Germinal center (tissue), 1 donor: ENCODE measurements at regions not wholly inside any gene's neighbourhood (a gene's known extent, or its start where the extent isn't known, plus 50 kb on each side); places are given as distances from the start of the nearest gene placed in this dataset.
"Not testable (repeated sequence)": the region's sequence is repeated elsewhere in the genome, so short reads cannot be mapped to it uniquely, and the experiment has no call there.

Experiments used
- DNase-seq: peaks from one replicate; pipeline ENCODE4 v3.0.0; 2012; ENCODE audit warnings: mixed read lengths, low spot score

DNA sequence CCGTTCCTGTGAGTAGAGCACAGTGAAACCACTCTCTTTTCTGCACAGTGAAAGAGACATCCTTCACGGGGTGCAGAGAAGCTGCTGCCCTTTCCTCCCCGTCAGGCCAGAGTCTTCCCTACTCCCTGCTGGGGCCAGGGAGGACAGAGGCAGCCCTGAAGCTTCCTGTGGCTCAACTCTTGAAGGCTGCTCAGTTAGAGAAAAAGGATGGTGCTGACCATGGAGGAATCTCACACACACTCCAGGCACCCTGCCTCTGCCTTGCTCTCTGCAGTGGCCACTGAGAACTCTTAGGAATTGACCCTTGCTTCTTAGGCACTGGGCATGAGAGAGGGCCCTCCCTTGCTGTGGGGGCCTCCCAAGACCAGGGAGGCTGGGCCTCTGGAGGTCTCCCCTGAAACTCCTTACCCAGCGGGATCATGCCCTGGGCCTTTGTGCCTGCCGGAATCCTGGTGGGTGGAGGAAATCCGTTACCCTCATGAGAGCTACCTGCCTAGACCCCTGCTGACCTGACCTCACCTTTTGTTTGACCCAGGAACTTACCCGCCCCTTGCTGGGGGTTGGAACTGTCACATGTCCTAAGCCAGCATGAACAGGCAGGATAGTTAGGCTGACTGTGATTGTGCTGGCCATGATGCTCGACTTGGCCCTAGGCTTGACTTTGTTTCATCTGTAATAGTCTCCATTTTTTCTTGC, 65.0 kb upstream of the CD93 start:
- no peak for DNase-seq

DNA sequence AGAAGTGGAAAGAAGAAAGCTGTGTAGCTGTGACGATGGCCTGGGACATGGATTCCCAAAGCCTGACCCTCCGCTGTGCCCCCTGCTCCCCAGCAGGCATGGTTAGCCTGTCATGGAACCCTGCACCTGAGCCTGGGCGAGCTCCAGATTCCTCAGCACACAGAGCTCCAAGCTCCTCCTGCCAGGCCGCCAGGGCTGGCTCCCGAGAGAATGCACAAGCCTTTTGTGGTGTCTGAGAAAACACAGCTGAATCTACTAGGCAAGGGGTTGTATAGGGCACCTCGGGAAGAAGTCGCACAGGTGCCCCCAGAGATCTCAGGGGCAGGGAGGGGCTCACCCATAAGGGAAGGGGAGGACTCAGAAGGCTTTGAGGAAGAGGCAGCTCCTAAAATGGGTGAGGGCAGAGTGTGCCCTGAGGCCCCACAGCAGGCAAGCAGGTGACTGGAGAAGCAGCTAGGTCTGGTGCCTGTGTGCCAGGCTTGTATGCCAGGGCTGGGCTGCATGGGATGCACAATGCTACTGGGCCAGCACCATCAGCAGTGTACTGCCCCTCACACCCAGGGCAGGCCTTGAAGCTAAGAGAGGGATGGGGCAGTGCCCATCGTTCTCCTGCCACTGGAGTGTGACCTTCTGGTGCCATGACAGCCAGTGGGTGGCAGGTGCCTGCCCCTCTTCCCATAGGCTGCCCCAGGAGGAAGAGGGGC, 64.3 kb upstream of the CD93 start:
- no peak for DNase-seq

DNA sequence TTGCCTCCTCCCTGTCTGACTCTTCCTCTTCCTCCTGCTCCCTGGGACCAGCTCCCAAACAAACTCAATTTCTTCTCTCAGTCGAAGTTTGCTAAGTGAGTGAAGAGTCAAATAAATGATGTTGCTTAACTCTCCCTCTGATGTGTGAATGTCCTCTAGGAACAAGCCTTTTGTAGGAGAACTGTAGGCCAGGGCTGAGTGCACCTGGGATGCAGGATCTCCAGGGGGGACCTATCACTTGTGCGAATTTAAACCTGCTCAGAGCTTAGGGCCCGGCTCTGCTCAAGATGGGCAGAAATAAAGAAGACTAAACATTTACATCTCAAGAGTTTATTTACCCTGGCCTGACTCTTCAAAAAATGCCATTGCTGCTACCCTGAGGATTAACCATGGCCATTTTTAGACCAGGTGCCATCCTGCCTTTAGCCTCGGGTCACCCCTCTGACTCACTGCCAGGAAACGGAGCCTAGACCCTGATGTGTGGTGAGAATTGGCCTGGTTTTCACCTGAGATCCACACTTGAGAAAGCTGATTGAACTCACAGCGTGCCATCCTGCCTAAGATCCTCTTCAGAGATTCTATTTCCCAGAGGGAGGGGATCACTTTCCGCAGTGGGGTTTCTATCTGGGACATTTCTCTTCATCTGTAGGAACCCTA, 63.6 kb upstream of the CD93 start:
- no peak for DNase-seq

DNA sequence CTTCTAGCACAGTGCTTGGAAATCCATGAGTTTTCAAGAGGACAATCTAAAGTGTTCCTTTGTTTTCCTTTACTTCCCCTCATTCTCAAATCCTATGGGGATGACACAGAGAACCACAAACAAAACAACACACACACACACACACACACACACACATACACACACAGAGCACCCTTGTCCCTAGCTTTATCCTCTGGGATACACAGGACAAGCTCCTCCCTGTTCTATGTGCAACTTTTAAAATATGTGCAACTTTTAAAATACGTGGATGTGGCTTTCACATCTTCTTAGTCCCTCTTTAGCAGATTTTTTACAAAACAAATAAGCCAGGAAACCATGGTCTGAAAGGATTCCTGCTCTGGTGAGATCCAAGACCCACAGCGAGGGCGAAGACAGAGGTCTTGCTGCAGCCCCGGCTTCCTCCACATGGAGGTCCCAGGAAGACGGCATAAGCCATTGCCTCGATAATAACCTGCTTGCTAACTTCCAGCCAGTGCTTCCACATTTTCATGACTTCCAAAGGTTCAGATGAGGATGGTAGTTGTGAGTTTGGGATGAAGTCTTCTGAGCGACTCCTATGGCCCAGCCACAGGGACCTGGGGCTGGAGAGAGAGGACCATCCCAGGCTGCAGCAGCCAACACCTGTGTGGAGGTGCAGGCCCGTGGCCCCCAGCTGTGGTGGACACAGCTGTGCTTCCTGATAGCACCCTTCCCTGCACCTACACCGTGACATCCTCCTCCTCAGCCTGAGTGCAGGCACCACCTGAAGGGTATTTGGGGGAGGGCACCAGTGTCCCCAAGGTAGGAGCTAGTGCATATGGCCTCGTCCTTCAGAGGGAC, 62.8 kb upstream of the CD93 start:
- no peak for DNase-seq

DNA sequence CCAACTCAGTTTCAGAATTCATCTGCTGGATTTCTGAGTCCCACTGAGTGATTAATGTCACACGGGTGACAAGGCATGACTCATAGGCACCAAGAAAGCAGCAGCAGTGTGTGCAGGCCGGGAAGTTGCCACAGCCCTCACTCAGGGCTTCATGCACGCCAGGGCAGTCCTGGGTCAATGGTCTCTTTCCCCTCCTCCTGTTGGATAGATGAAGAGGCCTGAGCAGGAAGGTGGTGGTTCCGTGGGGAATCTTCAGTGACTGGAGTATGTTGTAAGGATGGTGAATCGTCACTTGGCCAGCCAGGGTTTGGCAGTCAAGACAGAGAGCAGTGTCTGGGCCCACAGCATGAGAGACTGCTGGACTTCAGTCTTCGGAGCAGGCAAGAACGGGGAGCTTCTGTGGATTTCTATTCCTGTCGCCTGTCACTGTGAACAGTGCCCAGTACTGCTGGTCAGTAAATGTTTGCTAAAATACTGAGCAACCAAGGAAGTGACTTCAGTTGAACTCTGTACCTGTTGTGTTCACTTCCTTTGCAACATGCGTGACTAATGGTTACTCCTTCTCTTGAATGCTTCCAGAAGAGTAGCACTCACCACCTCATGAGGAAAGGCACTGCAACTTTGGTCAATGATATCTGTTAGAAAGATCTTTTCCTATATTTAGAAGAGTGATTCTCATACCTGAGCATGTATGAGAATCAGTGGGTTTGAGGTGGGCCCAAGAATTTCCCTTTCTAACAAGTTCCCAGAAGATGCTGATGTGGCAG, 62.0 kb upstream of the CD93 start:
- DNase-seq, result no peak

DNA sequence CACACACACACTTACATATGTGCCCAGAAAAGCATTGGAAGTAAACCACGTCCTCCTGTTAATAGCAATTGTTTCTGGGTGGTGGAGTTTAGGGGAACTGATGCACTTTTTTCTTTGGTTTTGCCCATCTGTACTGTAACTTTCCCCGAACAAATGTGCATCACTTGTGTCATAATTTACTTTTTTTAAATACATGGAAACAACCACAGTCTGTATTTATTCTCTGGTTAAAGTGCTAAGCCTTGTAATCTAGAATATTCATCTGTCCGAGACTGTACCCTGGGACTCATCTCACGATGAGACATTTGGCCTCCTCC, 61.5 kb upstream of the CD93 start:
- no peak for DNase-seq

DNA sequence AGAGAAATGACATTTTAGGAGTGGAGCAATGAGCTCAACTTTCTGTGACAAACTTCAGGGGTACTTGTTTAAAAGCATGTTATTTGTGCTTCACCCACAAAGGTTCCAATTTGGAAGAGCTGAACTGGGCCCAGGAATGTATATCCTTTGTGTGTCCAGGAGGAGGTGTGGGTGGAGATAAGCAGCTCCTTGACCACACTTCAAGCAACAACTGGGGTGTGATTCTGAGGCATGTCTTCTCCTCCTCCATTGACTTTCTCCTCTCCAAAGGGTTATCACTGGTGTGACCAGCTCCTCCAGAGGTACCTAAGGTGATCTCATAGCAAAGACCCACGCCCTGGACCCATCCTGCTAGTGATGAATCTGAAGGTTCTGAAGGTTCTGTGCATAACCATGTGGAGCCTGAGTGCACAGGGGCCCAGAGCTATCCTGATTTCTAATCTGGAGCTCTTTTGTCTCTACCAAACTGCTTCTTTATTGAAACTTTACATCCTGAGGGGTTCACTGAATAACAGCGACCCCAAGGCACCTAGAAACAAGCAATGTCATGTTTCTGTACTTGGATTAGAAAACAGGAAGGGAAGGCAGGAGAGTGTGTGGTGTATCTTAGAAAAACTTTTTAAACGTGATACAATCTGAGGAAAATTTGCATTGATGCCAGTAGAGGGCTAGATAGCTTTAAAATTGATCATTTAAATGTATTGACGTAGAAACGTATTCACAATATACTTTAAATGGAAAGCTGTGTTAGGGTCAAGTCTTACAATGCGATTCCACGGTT, 60.9 kb upstream of the CD93 start:
- no peak for DNase-seq

DNA sequence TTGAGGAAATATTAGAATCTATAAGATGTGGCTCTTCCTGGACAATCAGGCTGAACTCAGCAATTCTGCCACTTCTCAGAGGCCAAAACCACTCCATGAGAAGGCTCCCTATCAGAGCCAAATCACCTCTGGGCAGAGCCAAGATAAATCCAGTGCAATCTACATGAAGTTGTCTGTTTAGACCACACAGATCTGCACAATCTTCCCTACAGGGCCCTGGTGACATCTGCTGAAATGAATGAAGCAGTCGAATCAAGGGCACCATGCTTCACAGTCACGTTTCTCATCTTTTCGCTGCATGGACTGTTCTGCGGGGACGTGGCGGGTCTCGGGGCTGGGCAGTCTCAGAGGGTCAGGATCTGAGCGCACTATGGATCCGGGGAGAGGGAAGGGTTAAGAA, 60.1 kb upstream of the CD93 start:
- no peak for DNase-seq

DNA sequence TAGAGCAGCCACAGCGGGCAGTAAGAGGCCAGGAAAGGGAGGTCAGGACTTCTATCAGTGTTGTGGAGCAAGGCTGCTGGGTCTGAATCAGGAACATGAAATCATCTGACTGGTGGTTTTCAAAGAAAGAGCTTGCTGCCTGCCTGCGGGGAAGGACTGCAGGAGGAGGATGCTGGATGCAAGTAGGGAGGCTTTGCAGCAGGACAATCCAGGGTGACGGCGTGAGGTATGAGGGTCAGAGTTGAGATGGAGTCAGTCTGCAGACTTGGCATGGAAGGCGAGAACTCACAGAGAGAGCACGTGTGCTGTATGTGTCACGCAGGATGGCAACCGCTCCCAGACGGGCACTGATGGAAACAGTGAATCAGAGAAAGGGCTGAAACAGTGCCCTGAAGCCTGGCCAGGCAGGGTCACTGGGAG, 59.2 kb upstream of the CD93 start:
- DNase-seq, result no peak

DNA sequence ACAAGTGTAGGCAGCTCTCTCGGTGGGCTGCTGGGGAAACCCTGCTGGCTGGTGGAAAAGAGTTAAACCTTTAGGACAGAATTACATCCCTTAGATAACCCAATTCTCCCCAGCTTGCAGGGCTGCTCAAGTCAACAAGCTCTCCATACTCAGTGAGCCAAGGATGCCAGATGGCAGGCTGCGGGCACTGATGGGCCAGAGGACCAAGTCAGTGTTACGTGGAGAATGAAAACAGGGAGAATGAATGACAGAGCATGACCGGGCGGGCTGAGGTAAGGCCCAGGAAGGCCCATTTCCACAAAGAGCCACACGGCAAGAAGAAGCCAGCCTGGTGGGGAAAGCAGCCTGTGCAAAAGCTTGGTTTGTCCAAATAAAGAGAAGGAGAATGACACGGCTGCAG, 58.7 kb upstream of the CD93 start:
- DNase-seq, result no peak

DNA sequence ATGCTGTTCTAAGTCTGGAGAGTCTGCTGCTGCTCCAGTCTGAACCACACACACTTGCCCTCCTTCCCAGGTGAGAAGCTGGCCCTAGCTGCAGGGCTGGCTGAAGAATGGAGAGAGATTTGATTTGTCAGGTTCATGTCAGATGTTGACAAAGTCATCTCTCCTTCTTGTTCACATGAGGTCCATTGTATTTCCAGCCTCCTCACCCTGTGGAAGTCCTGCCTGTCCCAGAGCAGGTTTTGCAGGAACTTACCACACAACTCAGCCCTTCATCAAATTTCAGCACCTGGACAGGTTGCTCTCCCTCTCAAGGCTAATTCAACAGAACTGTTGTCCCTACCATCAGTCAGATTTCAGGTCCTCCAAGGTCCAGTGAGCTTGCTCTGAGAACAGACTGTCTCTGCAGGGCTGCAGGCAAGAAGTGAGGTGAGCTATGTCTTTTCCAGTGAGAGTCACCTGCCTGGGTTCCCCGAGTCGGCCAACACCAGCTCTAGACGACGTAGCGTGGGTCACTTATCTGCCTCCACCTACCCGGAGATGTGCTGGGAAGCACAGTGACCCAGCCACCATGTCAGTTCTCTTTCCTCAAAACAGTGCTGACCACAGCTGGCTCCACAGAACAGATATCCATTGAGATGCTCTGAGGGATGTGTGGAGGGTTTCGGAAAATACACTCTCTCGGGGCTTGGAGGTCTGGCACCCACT, 58.0 kb upstream of the CD93 start:
- DNase-seq, result no peak

DNA sequence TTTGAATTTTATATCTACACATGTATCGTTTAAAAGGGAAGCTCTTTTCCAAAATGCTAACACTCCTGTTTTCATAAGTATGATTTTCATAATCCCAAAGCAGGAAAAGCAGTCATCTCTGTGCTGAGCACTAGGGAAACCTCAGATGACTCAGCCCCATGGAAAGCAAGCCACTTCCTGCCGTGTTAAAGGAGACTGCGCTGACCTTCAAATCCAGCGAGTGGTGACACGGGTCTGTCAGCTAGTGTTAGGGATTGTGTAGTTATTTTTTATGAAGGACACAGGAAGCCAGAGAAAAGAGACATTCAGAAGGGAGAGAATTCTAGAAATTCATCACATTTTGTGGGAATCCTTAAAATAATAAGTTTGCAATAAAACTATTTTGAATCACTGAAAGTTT, 57.0 kb upstream of the CD93 start:
- DNase-seq, result no peak

DNA sequence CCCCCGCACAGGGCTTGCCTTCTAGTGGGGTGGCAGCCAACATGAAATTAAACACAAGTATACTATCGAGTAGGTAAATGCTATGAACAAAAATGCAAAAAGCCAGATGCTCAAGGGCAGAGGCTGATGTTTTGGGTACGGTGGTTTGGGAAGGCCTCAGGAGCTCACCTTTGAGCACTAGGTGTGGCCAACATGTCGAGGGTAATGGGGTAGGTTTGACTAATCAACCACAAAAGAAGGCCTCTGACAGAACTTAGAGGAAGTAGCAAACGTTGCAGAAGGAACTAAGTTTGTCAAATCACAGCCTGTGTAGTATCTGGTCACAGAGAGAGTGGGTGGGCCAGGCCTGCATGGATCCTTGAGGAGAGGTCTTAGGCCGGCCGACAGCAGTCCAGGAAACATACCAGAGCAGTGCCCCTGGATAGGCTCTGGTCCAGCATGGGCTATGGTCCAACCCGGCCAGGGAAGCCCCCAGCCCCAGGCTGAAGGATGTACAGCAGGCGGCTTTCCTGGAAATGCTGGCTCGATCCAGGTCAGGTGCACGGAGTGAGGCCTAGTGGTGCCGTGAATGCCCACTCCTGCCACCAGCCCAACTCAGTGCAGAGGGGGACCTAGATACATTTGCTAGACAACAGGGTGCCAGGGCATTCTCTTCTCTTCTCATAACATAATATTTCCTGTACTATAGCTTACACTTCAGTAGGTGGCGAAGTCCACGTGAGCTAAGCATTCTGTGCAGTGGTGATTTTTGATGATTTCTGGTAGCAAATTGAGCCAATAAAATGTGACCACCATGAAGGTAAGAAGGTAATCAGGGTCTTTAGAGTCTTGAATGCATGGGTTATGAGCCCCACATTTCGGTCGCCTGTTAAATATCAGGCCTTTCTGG, 56.3 kb upstream of the CD93 start:
- no peak for DNase-seq

DNA sequence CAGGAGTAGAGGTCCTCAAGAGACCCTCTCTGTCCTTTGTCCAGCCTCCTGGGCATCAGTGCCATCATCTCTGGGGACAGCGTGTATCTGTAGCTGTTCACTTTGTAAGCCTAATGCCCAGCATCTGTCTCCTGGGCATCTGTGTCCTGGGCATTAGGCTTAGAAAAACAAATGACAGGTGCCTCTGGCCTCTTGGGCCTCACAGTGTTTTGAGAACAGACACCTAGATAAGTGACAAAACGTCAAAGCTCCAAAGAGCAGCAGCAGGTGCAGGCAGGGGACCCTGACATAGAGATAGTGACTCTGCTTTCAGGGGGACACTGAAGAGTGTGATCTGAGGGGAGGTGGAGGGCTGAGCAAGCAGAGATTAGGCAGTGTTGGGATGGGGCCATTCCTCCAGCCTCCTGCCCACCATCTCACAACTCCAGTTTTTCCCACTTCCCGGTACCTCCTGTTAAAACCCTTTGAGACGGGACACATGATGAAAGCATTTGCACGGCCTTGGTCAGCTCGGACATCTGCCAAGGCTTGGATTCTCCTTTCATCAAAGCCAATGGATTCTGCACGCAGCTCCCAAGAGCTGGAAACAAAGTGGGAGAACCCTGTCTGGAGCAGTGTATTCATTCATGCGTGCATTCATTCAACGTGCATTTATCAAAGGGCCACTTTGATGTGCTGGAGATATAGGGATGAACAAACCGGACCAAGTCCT, 55.5 kb upstream of the CD93 start:
- DNase-seq, result no peak

DNA sequence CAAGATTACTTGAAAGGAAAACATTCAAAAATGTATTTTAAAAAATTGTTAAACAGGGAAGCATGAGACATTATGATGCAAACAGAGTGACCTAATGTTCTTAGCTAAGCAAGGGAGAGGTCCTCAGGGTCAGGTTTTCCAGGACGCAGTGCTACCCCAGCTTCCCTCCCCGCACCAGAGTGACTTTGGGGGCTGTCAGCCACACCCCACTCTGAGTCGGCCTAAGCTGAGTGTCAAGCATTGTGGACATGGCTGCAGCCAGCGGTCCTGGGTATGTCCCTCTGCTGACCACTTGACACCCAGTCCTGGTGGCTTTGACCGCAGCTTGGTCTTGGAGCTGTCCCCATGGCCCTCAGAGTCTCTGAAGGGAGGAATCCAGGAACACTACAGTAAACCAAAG, 54.9 kb upstream of the CD93 start:
- no peak for DNase-seq

DNA sequence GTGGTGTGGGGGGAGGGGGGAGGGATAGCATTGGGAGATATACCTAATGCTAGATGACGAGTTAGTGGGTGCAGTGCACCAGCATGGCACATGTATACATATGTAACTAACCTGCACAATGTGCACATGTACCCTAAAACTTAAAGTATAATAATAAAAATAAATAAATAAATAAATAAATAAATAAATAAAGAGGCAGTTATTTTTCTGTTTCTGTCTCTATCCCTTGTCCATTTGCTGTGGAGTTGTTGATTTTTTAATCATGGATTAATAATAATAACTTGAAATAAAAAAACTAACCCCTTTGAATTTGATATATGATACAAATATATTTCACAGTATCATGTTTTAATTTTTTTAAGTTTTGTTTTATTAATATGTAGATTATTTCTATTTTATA, 53.9 kb upstream of the CD93 start:
- DNase-seq, result not testable (repeated sequence)

DNA sequence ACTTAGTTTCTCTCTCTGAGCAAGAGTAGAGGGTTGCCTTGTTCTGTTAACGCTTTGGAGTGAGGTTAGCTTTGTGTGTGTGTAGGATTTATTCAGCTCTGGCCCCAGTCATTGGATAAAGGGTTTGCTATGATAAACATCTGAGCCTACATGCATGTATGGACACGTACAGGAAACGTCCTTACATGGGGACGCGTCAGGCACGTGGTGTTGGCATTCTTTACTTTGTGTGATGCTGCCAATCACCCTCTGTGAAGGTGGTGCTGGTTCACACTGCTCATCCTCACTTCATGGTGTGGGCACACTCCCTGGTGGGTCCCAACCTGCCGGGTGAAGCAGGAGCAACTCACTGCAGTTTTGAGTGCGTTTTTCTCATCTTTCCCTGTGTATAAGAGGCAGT, 53.4 kb upstream of the CD93 start:
- no peak for DNase-seq

DNA sequence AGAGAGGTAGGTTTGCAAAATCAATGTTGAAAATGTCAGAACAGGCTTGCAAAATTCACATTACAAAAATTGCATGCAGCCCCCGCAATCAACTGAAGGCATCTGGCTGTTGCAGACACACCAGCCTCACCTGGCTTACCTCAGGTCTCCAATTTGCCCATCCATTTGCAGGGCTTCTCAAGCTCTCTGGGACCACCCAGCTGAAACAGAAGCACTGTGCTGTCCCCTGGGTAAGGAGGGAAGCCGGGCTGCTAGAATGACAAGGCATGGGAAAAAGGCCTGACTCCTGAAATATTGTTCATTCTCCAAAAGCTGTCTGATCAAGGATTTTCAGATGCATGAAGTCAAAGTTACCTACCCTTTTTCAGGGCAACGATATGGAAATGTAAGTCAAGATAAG, 52.6 kb upstream of the CD93 start:
- no peak for DNase-seq

DNA sequence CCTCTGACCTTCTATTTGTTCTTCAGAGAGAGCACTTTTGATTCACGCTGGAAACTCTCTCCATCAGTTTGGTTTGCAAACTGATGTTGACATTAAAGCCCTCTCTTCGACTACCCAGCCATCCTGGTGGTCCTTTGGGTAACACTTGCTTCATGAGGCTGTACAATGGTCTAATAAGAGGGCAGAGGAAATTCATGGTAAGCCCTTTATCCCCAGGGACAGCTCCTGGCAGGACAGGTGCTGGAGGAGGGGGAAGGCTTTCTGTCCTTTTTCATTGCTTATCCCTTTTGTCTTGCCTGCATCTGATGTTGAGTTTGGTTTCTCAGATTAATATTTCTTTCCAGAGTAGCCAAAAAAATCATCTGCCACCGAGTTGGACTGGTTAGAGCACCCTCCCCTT, 52.1 kb upstream of the CD93 start:
- no peak for DNase-seq
